H1 (cell line): ENCODE measurements at regions not wholly inside any gene's neighbourhood (a gene's known extent, or its start where the extent isn't known, plus 50 kb on each side); places are given as distances from the start of the nearest gene placed in this dataset.
"Not testable (repeated sequence)": the region's sequence is repeated elsewhere in the genome, so short reads cannot be mapped to it uniquely, and the experiment has no call there.

Experiments used
- CTCF ChIA-PET: fragments of 300-600 bp; sonication (Branson Sonifier 250); formaldehyde crosslinking; loops from one replicate; lab custom pipeline; 2021; ENCODE audit not compliant: partially characterized antibody; lab: Charles Lee
- POLR2A ChIA-PET: fragments of 300-600 bp; sonication (Branson Sonifier 250); formaldehyde crosslinking; loops from one replicate; lab custom pipeline; 2021; ENCODE audit warnings: inconsistent platforms; ENCODE audit not compliant: partially characterized antibody; lab: Charles Lee
- DNase-seq, 2 experiments: peaks; one replicate each; pipeline versions ENCODE4 v3.0.0 to v3.0.0-alpha.2; 2010 to 2022; ENCODE audit warnings: low spot score in 2 of 2, low read depth in 1 of 2, mixed read lengths in 1 of 2
- FAIRE-seq: peaks from 2 replicates; lab custom pipeline; 2011; peaks lifted over from hg19 to GRCh38; lab: Jason Lieb, UNC
- H2AFZ ChIP-seq: 2 replicates; pipeline ENCODE4 v1.8.1; 2012; ENCODE audit warnings: low read length, inconsistent platforms
- H2AK5ac ChIP-seq: 2 replicates; pipeline ENCODE4 v1.6.1; 2013; ENCODE audit warnings: low read depth, low read length
- H2BK120ac ChIP-seq: replicated peaks from 2 replicates; pipeline ENCODE3; 2013; ENCODE audit warnings: low read depth, low read length, inconsistent platforms
- H2BK12ac ChIP-seq: 2 replicates; pipeline ENCODE4 v1.6.1; 2013; ENCODE audit warnings: low read depth, low read length
- H2BK15ac ChIP-seq: 2 replicates; pipeline ENCODE4 v1.6.1; 2013; ENCODE audit warnings: low read length
- H2BK20ac ChIP-seq: 2 replicates; pipeline ENCODE4 v1.6.1; 2013; ENCODE audit warnings: low read length
- H2BK5ac ChIP-seq: 2 replicates; pipeline ENCODE4 v1.6.1; 2013; ENCODE audit warnings: low read depth, low read length
- H3K14ac ChIP-seq: 2 replicates; pipeline ENCODE4 v1.6.1; 2013; ENCODE audit warnings: inconsistent platforms; ENCODE audit not compliant: insufficient read length
- H3K18ac ChIP-seq: 2 replicates; pipeline ENCODE4 v1.6.1; 2013; ENCODE audit warnings: low read length; ENCODE audit errors: extremely low read depth
- H3K23ac ChIP-seq: 2 replicates; pipeline ENCODE4 v1.6.1; 2013; ENCODE audit warnings: inconsistent platforms; ENCODE audit not compliant: insufficient read length
- H3K23me2 ChIP-seq: 2 replicates; pipeline ENCODE4 v1.6.1; 2013; ENCODE audit warnings: low read depth, low read length
- H3K27ac ChIP-seq: 2 replicates; pipeline ENCODE4 v1.6.1; 2011; ENCODE audit warnings: low read depth, low read length, inconsistent platforms
- H3K27me3 ChIP-seq, 4 experiments: replicated peaks in 1 of 4; 1 replicate in 1 of 4; 2 replicates in 3 of 4; pipeline versions ENCODE4 v1.6.1 to v1.8.1; 2011 to 2013; ENCODE audit warnings: low read length in 3 of 4, mild to moderate bottlenecking in 3 of 4, inconsistent platforms in 2 of 4, mixed read lengths in 2 of 4, moderate library complexity in 1 of 4; ENCODE audit not compliant: control insufficient read depth in 3 of 4, insufficient read depth in 3 of 4; ENCODE audit errors: extremely low read depth in 1 of 4
- H3K36me3 ChIP-seq, 4 experiments: 2 replicates each; pipeline versions ENCODE4 v1.6.1 to v1.8.1; 2011 to 2013; ENCODE audit warnings: mild to moderate bottlenecking in 4 of 4, low read length in 3 of 4, moderate library complexity in 2 of 4, control low read depth in 1 of 4, inconsistent platforms in 1 of 4; ENCODE audit not compliant: insufficient read depth in 4 of 4, control insufficient read depth in 2 of 4
- H3K4ac ChIP-seq: replicated peaks from 2 replicates; pipeline ENCODE3; 2013; ENCODE audit warnings: low read length, low read depth, mixed read lengths, inconsistent platforms; ENCODE audit not compliant: insufficient read length
- H3K4me1 ChIP-seq, 4 experiments: replicated peaks in 1 of 4; 1 replicate in 1 of 4; 2 replicates in 3 of 4; pipeline versions ENCODE4 v1.6.1 to v1.8.1; 2011 to 2013; ENCODE audit warnings: low read length in 3 of 4, inconsistent platforms in 2 of 4, mixed read lengths in 1 of 4; ENCODE audit not compliant: insufficient read depth in 4 of 4, control insufficient read depth in 3 of 4
- H3K4me2 ChIP-seq, 2 experiments: 2 replicates each; pipeline versions ENCODE4 v1.6.1 to v1.8.1; 2011 to 2013; ENCODE audit warnings: low read depth in 2 of 2, low read length in 2 of 2, control low read depth in 1 of 2, inconsistent platforms in 1 of 2, mild to moderate bottlenecking in 1 of 2; ENCODE audit not compliant: insufficient read depth in 1 of 2
- H3K4me3 ChIP-seq, 4 experiments: fragments of 200-600, 300-600 bp in 1 of 4; sonication (generic), shearing (Covaris generic), sonication (Bioruptor Twin) in 1 of 4; 2 replicates each; pipeline versions ENCODE4 v1.5.1 to v1.8.1; 2011 to 2016; ENCODE audit warnings: low read length in 4 of 4, low read depth in 3 of 4, control low read depth in 2 of 4, inconsistent platforms in 2 of 4, mild to moderate bottlenecking in 2 of 4, mixed read lengths in 1 of 4, moderate library complexity in 1 of 4; ENCODE audit not compliant: insufficient read depth in 2 of 4; ENCODE audit errors: extremely low read depth in 1 of 4
- H3K56ac ChIP-seq: replicated peaks from 2 replicates; pipeline ENCODE3; 2013; ENCODE audit warnings: low read depth, mild to moderate bottlenecking, mixed read lengths, low read length, inconsistent platforms; ENCODE audit not compliant: insufficient read length
- H3K79me1 ChIP-seq: 2 replicates; pipeline ENCODE4 v1.6.1; 2013; ENCODE audit warnings: low read depth, low read length, control low read depth
- H3K79me2 ChIP-seq, 2 experiments: 2 replicates each; pipeline versions ENCODE4 v1.6.1 to v1.8.1; 2012 to 2013; ENCODE audit warnings: low read length in 2 of 2, mild to moderate bottlenecking in 2 of 2, inconsistent platforms in 1 of 2; ENCODE audit not compliant: insufficient read depth in 2 of 2, control insufficient read depth in 1 of 2
- H3K9ac ChIP-seq, 4 experiments: replicated peaks in 1 of 4; 1 replicate in 1 of 4; 2 replicates in 3 of 4; pipeline versions ENCODE4 v1.6.1 to v1.8.1; 2011 to 2013; ENCODE audit warnings: low read depth in 3 of 4, low read length in 3 of 4, control low read depth in 2 of 4, mild to moderate bottlenecking in 2 of 4, moderate library complexity in 2 of 4, inconsistent platforms in 1 of 4; ENCODE audit errors: extremely low read depth in 1 of 4
- H3K9me3 ChIP-seq, 2 experiments: 2 replicates each; pipeline versions ENCODE4 v1.6.1 to v1.8.1; 2012 to 2013; ENCODE audit warnings: mild to moderate bottlenecking in 2 of 2, moderate library complexity in 2 of 2, control low read depth in 1 of 2, inconsistent platforms in 1 of 2, low read depth in 1 of 2, low read length in 1 of 2, mixed read lengths in 1 of 2; ENCODE audit not compliant: insufficient read depth in 2 of 2
- H4K20me1 ChIP-seq, 2 experiments: replicated peaks in 1 of 2; 2 replicates each; pipeline versions ENCODE3 to v1.8.1; 2011 to 2013; ENCODE audit warnings: inconsistent platforms in 2 of 2, low read length in 2 of 2, mild to moderate bottlenecking in 1 of 2; ENCODE audit not compliant: insufficient read depth in 2 of 2, control insufficient read depth in 1 of 2
- H4K5ac ChIP-seq: 2 replicates; pipeline ENCODE4 v1.6.1; 2013; ENCODE audit warnings: low read length, low read depth, mixed read lengths, inconsistent platforms; ENCODE audit not compliant: insufficient read length
- H4K8ac ChIP-seq: 2 replicates; pipeline ENCODE4 v1.8.0; 2013; ENCODE audit warnings: mild to moderate bottlenecking, moderate library complexity, low read length, inconsistent platforms; ENCODE audit not compliant: insufficient read depth; ENCODE audit errors: extremely low read depth
- H4K91ac ChIP-seq: replicated peaks from 2 replicates; pipeline ENCODE3; 2013; ENCODE audit warnings: low read length, mixed read lengths, inconsistent platforms; ENCODE audit not compliant: insufficient read length
- MAFK ChIP-seq: IDR thresholded peaks from 2 replicates; pipeline ENCODE4 v1.6.1; 2012; ENCODE audit warnings: low read depth, mild to moderate bottlenecking, improper control_type of control experiment, low read length
- NRF1 ChIP-seq: IDR thresholded peaks from 2 replicates; pipeline ENCODE4 v1.6.1; 2011; ENCODE audit warnings: mild to moderate bottlenecking, low read depth, low read length, improper control_type of control experiment
- WGBS, 2 experiments: shearing (Covaris generic) in 1 of 2; methylation state at CpG; one replicate each; pipeline versions ENCODE4 v1.1.6 to v1.1.7; 2013 to 2015; ENCODE audit warnings: low lambda C conversion rate in 2 of 2, mixed read lengths in 2 of 2, inconsistent platforms in 1 of 2, low coverage in 1 of 2, missing lambda C conversion rate in 1 of 2; ENCODE audit not compliant: insufficient replicate concordance in 2 of 2, insufficient coverage in 1 of 2, insufficient read length in 1 of 2; ENCODE audit errors: extremely low coverage in 1 of 2, missing lambda C conversion rate in 1 of 2; 5-methylcytosine and 5-hydroxymethylcytosine counted together

- H3K27ac ChIP-seq, result no peak overlapping the region
These were observed 57.6 kb upstream of the GALNT7 start for GRCh38 chr4:173111031-173111430.

GRCh38 chr4:173117430-173117829 is 51.2 kb upstream of the GALNT7 start:
- H2BK15ac ChIP-seq, FAIRE-seq, H4K8ac ChIP-seq, H4K20me1 ChIP-seq, POLR2A ChIA-PET, H2BK120ac ChIP-seq, H3K27me3 ChIP-seq, DNase-seq, H2BK5ac ChIP-seq, H2BK20ac ChIP-seq, H3K23ac ChIP-seq, H3K4me1 ChIP-seq, H3K18ac ChIP-seq, H3K14ac ChIP-seq, H2AK5ac ChIP-seq, H3K9me3 ChIP-seq, H3K27ac ChIP-seq, H3K79me2 ChIP-seq, H3K23me2 ChIP-seq, H3K4ac ChIP-seq, H4K5ac ChIP-seq, H3K36me3 ChIP-seq, H3K4me2 ChIP-seq, H3K4me3 ChIP-seq, H3K56ac ChIP-seq, H2BK12ac ChIP-seq, H2AFZ ChIP-seq, H4K91ac ChIP-seq, H3K79me1 ChIP-seq, H3K9ac ChIP-seq: not testable (repeated sequence)
- 76% methylated on average over 3 of the region's 3 CpGs; no CpG with 5 or more reads in 1 of the 2 experiments for WGBS, 2 experiments
- CTCF ChIA-PET, result interaction anchor here (0.7 to 1.1 kb wide), 3 partner anchors 94 to 184 kb away, joined by 3 read pairs; no protein-coding TSS in a partner anchor

More at GRCh38 chr4:173111031-173111430, 57.6 kb upstream of the GALNT7 start:
- H2AK5ac ChIP-seq, result no peak overlapping the region
- no peaks in the 10 kb centered on the region for H3K27me3 ChIP-seq
- POLR2A ChIA-PET, result no interaction called here
- no peak overlapping the region for H3K23ac ChIP-seq
- no peak overlapping the region for H4K8ac ChIP-seq
- H2BK12ac ChIP-seq, result no peak overlapping the region
- H3K18ac ChIP-seq, result no peak overlapping the region
- H3K56ac ChIP-seq, result no peak overlapping the region
- H2BK20ac ChIP-seq, result no peak overlapping the region
- H3K9ac ChIP-seq, result no peak overlapping the region
- FAIRE-seq (no peak), DNase-seq (no peak)
- H3K9me3 ChIP-seq, result no peaks in the 10 kb centered on the region
- H2BK5ac ChIP-seq, result no peak overlapping the region
- no peak overlapping the region for H2BK15ac ChIP-seq
- CTCF ChIA-PET, result interaction anchor here (0.7 to 1.3 kb wide), 4 partner anchors 31 to 97 kb away, joined by 3 read pairs; no protein-coding TSS in a partner anchor
- no peak overlapping the region for H3K4me2 ChIP-seq
- no peak overlapping the region for H3K4ac ChIP-seq
- no peak overlapping the region for H2BK120ac ChIP-seq
- H3K23me2 ChIP-seq, result no peaks in the 10 kb centered on the region
- H3K36me3 ChIP-seq, result no peaks in the 10 kb centered on the region
- no peak overlapping the region for H4K91ac ChIP-seq
- no peak for TF ChIP-seq NRF1
- no peak for TF ChIP-seq MAFK
- TF ChIP-seq, all 59 proteins: peak for 0
- Histone ChIP-seq H3K79me1 (no peaks in the 10 kb centered on the region), H3K14ac (no peak overlapping the region), H2AFZ (no peak overlapping the region), H3K79me2 (no peaks in the 10 kb centered on the region), H3K4me3 (no peak overlapping the region), H4K20me1 (no peaks in the 10 kb centered on the region), H3K4me1 (peaks cover 0 to 3% (median 0%) of the 10 kb centered on the region in 4 experiments; a peak in 1 of 7 replicates), H4K5ac (no peak overlapping the region)
